ENCODE measurements at regions not wholly inside any gene's neighbourhood (a gene's known extent, or its start where the extent isn't known, plus 50 kb on each side); places are given as distances from the start of the nearest gene placed in this dataset.

DNA sequence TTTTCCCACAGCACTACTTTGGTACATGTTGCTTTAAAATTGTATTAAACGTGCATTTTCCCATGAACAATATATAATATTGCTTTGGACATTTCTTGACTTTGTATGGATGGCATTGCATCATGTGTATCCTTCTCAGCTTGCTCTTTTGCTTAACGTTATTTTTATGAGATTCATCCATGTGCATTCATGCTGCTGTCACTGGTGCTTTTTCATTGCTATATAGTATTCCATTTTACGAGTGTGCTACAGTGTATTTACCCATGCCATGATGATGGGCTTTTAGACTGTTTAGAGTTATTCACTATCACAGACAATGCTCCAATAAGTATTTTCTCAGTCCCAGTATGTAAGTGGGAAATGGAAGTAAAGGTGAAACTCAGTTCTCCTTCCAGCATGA is 195.2 kb upstream of the COX10 start:
- Histone ChIP-seq H3K79me2 (ENCODE audit: control insufficient read depth, insufficient read depth, low read length, poor library complexity) (no peaks in the 10 kb centered on the region), H3K27ac (ENCODE audit: low read depth, low read length) (no peak overlapping the region), H3K4me3 (ENCODE audit: low read depth, low read length) (no peak overlapping the region), H2AK5ac (ENCODE audit: low read length) (no peak overlapping the region), H3K4me2 (ENCODE audit: low read length) (no peak overlapping the region), H3K14ac (ENCODE audit: low read length) (no peak overlapping the region), H2AFZ (ENCODE audit: insufficient read depth, low read length, poor library complexity) (no peak overlapping the region), H4K91ac (ENCODE audit: low read depth, low read length) (no peak overlapping the region), H4K12ac (ENCODE audit: low read depth, low read length) (no peak overlapping the region), H3K23ac (ENCODE audit: low read length) (no peak overlapping the region), H2BK120ac (ENCODE audit: insufficient read depth, low read length, poor library complexity) (no peak overlapping the region), H3K9me3 (ENCODE audit: insufficient read depth, low read depth, low read length) (no peaks in the 10 kb centered on the region), H3K79me1 (ENCODE audit: low read length) (no peaks in the 10 kb centered on the region), H2BK5ac (ENCODE audit: low read depth, low read length, poor library complexity) (no peak overlapping the region), H3K9ac (ENCODE audit: low read length) (no peak overlapping the region), H2BK12ac (ENCODE audit: low read length) (no peak overlapping the region), H3K4me1 (ENCODE audit: control insufficient read depth in 1 of 2, insufficient read depth in 2 of 2, low read length in 2 of 2) (no peaks in the 10 kb centered on the region), H3K36me3 (ENCODE audit: control insufficient read depth in 1 of 2, insufficient read depth in 2 of 2, low read length in 2 of 2) (no peaks in the 10 kb centered on the region), H3K4ac (ENCODE audit: low read depth, low read length) (no peak overlapping the region), H3K18ac (ENCODE audit: low read length) (no peak overlapping the region), H4K8ac (ENCODE audit: low read depth, low read length) (no peak overlapping the region), H3K27me3 (ENCODE audit: insufficient read depth, low read length) (no peaks in the 10 kb centered on the region)
- no peak for DNase-seq
- no CpG with 5 or more reads among the region's 3 CpGs for WGBS (ENCODE audit: extremely low coverage, insufficient coverage, insufficient read length)

DNA sequence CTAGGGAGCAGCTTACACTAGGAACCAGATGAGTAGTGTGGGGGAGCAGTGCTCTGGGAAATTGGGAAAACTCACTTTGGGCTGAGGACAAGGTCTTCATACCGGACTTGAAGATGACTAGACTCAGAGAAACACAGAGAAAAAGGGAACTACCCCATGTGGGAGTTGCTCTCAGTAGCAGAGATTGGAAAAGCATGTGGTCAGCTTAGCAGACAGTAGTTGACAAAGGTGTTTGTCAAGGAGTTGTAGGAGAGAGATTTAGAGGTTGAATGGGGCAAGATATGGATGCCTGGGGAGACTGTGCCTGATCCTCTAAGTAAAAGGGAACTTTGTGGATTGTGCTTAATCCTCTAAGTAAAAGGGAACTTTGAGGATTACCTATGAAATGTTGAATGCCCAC is 194.5 kb upstream of the COX10 start:
- no peak overlapping the region for H3K14ac ChIP-seq (ENCODE audit: low read length)
- no peak overlapping the region for H3K4me2 ChIP-seq (ENCODE audit: low read length)
- no peak overlapping the region for H3K4ac ChIP-seq (ENCODE audit: low read depth, low read length)
- H2BK12ac ChIP-seq (ENCODE audit: low read length), result no peak overlapping the region
- no peaks in the 10 kb centered on the region for H3K79me1 ChIP-seq (ENCODE audit: low read length)
- no CpG with 5 or more reads among the region's 1 CpG for WGBS (ENCODE audit: extremely low coverage, insufficient coverage, insufficient read length)
- no peak overlapping the region for H2AK5ac ChIP-seq (ENCODE audit: low read length)
- no peak for DNase-seq
- H3K4me3 ChIP-seq (ENCODE audit: low read depth, low read length), result no peak overlapping the region
- H3K79me2 ChIP-seq (ENCODE audit: control insufficient read depth, insufficient read depth, low read length, poor library complexity), result no peaks in the 10 kb centered on the region
- no peak overlapping the region for H2AFZ ChIP-seq (ENCODE audit: insufficient read depth, low read length, poor library complexity)
- H4K12ac ChIP-seq (ENCODE audit: low read depth, low read length), result no peak overlapping the region
- H2BK120ac ChIP-seq (ENCODE audit: insufficient read depth, low read length, poor library complexity), result no peak overlapping the region
- no peak overlapping the region for H2BK5ac ChIP-seq (ENCODE audit: low read depth, low read length, poor library complexity)
- H3K36me3 ChIP-seq (ENCODE audit: control insufficient read depth in 1 of 2, insufficient read depth in 2 of 2, low read length in 2 of 2), result no peaks in the 10 kb centered on the region
- no peak overlapping the region for H3K9ac ChIP-seq (ENCODE audit: low read length)
- H3K23ac ChIP-seq (ENCODE audit: low read length), result no peak overlapping the region
- no peaks in the 10 kb centered on the region for H3K9me3 ChIP-seq (ENCODE audit: insufficient read depth, low read depth, low read length)
- no peak overlapping the region for H4K91ac ChIP-seq (ENCODE audit: low read depth, low read length)
- H3K27me3 ChIP-seq (ENCODE audit: insufficient read depth, low read length), result no peaks in the 10 kb centered on the region
- H3K18ac ChIP-seq (ENCODE audit: low read length), result no peak overlapping the region
- no peaks in the 10 kb centered on the region for H3K4me1 ChIP-seq (ENCODE audit: control insufficient read depth in 1 of 2, insufficient read depth in 2 of 2, low read length in 2 of 2)
- no peak overlapping the region for H4K8ac ChIP-seq (ENCODE audit: low read depth, low read length)
- H3K27ac ChIP-seq (ENCODE audit: low read depth, low read length), result no peak overlapping the region

DNA sequence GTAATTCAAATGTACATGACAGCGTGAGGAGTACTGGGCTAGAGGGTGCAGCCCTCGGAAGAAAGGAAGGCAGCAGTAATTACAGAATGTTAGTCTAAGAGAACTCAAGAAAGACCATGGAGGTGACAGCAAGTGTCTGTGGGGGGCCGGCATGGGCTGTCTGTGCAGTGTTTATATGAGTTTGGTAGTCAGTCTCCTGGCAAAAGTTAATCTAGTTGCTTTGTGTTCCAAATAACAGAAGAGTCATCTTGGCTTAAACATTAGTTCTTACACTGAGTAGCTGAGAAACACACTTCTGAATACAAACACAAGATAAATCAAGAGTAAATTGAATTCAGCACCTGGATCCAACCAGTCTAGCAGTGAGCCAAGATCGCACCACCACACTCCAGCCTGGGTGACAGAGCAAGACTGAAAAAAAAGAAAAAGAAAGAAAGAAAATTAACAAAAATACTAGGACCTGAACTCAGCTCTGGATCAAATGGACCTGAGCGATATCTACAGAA is 189.3 kb upstream of the COX10 start:
- Histone ChIP-seq H2AFZ (ENCODE audit: insufficient read depth, low read length, poor library complexity) (no peak overlapping the region), H3K4me2 (ENCODE audit: low read length) (no peak overlapping the region), H3K9ac (ENCODE audit: low read length) (no peak overlapping the region), H3K79me1 (ENCODE audit: low read length) (no peaks in the 10 kb centered on the region), H3K18ac (ENCODE audit: low read length) (no peak overlapping the region), H3K36me3 (ENCODE audit: control insufficient read depth in 1 of 2, insufficient read depth in 2 of 2, low read length in 2 of 2) (no peaks in the 10 kb centered on the region), H4K12ac (ENCODE audit: low read depth, low read length) (no peak overlapping the region), H4K91ac (ENCODE audit: low read depth, low read length) (no peak overlapping the region), H3K9me3 (ENCODE audit: insufficient read depth, low read depth, low read length) (no peaks in the 10 kb centered on the region), H3K4me3 (ENCODE audit: low read depth, low read length) (no peak overlapping the region), H2BK5ac (ENCODE audit: low read depth, low read length, poor library complexity) (no peak overlapping the region), H2BK120ac (ENCODE audit: insufficient read depth, low read length, poor library complexity) (no peak overlapping the region), H3K27me3 (ENCODE audit: insufficient read depth, low read length) (no peaks in the 10 kb centered on the region), H3K27ac (ENCODE audit: low read depth, low read length) (no peak overlapping the region), H3K14ac (ENCODE audit: low read length) (no peak overlapping the region), H3K4ac (ENCODE audit: low read depth, low read length) (no peak overlapping the region), H3K4me1 (ENCODE audit: control insufficient read depth in 1 of 2, insufficient read depth in 2 of 2, low read length in 2 of 2) (no peaks in the 10 kb centered on the region), H2BK12ac (ENCODE audit: low read length) (no peak overlapping the region), H4K8ac (ENCODE audit: low read depth, low read length) (no peak overlapping the region), H3K79me2 (ENCODE audit: control insufficient read depth, insufficient read depth, low read length, poor library complexity) (no peaks in the 10 kb centered on the region), H2AK5ac (ENCODE audit: low read length) (no peak overlapping the region), H3K23ac (ENCODE audit: low read length) (no peak overlapping the region)
- no peak for DNase-seq
- no CpG with 5 or more reads among the region's 5 CpGs for WGBS (ENCODE audit: extremely low coverage, insufficient coverage, insufficient read length)

DNA sequence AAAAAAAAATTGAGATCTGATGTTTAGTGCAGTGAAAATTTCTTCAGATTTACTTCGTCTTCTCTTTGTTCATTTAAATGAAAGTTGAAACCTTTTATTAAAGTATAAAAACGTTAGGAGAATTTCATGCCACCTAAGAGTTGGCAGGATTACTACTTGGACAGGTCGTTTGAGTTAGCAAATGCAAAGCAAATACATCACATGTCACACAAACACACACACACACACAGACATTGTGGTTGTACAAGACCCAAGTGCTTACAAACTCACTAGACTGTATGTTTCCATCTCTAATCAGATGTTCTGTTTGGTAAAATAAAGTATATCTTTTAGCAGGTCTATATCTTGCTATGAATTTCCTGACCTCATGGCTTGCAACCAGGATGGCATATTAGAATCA is 185.6 kb upstream of the COX10 start:
- Histone ChIP-seq H3K27ac (ENCODE audit: low read depth, low read length) (no peak overlapping the region), H3K4me2 (ENCODE audit: low read length) (no peak overlapping the region), H3K4ac (ENCODE audit: low read depth, low read length) (no peak overlapping the region), H4K12ac (ENCODE audit: low read depth, low read length) (no peak overlapping the region), H3K9ac (ENCODE audit: low read length) (no peak overlapping the region), H2AK5ac (ENCODE audit: low read length) (no peak overlapping the region), H3K14ac (ENCODE audit: low read length) (no peak overlapping the region), H3K4me1 (ENCODE audit: control insufficient read depth in 1 of 2, insufficient read depth in 2 of 2, low read length in 2 of 2) (no peaks in the 10 kb centered on the region), H4K91ac (ENCODE audit: low read depth, low read length) (no peak overlapping the region), H3K23ac (ENCODE audit: low read length) (no peak overlapping the region), H2BK12ac (ENCODE audit: low read length) (no peak overlapping the region), H3K27me3 (ENCODE audit: insufficient read depth, low read length) (no peaks in the 10 kb centered on the region), H3K4me3 (ENCODE audit: low read depth, low read length) (no peak overlapping the region), H3K36me3 (ENCODE audit: control insufficient read depth in 1 of 2, insufficient read depth in 2 of 2, low read length in 2 of 2) (no peaks in the 10 kb centered on the region), H3K79me2 (ENCODE audit: control insufficient read depth, insufficient read depth, low read length, poor library complexity) (no peaks in the 10 kb centered on the region), H4K8ac (ENCODE audit: low read depth, low read length) (no peak overlapping the region), H3K79me1 (ENCODE audit: low read length) (no peaks in the 10 kb centered on the region), H2BK5ac (ENCODE audit: low read depth, low read length, poor library complexity) (no peak overlapping the region), H2BK120ac (ENCODE audit: insufficient read depth, low read length, poor library complexity) (no peak overlapping the region), H3K18ac (ENCODE audit: low read length) (no peak overlapping the region), H3K9me3 (ENCODE audit: insufficient read depth, low read depth, low read length) (no peaks in the 10 kb centered on the region), H2AFZ (ENCODE audit: insufficient read depth, low read length, poor library complexity) (no peak overlapping the region)
- DNase-seq, result no peak
- WGBS (ENCODE audit: extremely low coverage, insufficient coverage, insufficient read length), result no CpG with 5 or more reads among the region's 3 CpGs

Measured in trophoblast cell (in vitro differentiated cells and primary cell).